ENCODE measurements at regions not wholly inside any gene's neighbourhood (a gene's known extent, or its start where the extent isn't known, plus 50 kb on each side); places are given as distances from the start of the nearest gene placed in this dataset.

GRCh38 chr7:85412912-85413311, 226.1 kb upstream of the SEMA3D start:
- no peak for DNase-seq (ENCODE audit: low spot score)
- H3K36me3 Mint-ChIP-seq (ENCODE audit: low read depth): no peaks in the 10 kb centered on the region
- TF ChIP-seq CTCF (IDR thresholded peaks at IDR 0.05): no peak
- no peaks in the 10 kb centered on the region for H3K4me1 Mint-ChIP-seq (ENCODE audit: low read depth)
- no peaks in the 10 kb centered on the region for H3K9me3 Mint-ChIP-seq (ENCODE audit: low read depth)
- H3K27me3 Mint-ChIP-seq (ENCODE audit: low read depth): peaks cover 2% of the 10 kb centered on the region
- no peak overlapping the region for H3K27ac Mint-ChIP-seq (ENCODE audit: unreplicated experiment)
- no peak overlapping the region for H3K4me3 Mint-ChIP-seq (ENCODE audit: unreplicated experiment)

GRCh38 chr7:85407391-85407790, 220.5 kb upstream of the SEMA3D start:
- no peak for TF ChIP-seq CTCF (IDR thresholded peaks at IDR 0.05)
- no peak for DNase-seq (ENCODE audit: low spot score)
- Mint-ChIP-seq H3K27ac (ENCODE audit: unreplicated experiment) (no peak overlapping the region), H3K4me3 (ENCODE audit: unreplicated experiment) (no peak overlapping the region), H3K36me3 (ENCODE audit: low read depth) (no peaks in the 10 kb centered on the region), H3K9me3 (ENCODE audit: low read depth) (peaks cover 2% of the 10 kb centered on the region), H3K4me1 (ENCODE audit: low read depth) (peaks cover 4% of the 10 kb centered on the region), H3K27me3 (ENCODE audit: low read depth) (no peaks in the 10 kb centered on the region)

GRCh38 chr7:85405016-85405902, 218.4 kb upstream of the SEMA3D start:
- H3K27me3 Mint-ChIP-seq (ENCODE audit: low read depth): no peaks in the 10 kb centered on the region
- peaks cover 2% of the 10 kb centered on the region for H3K9me3 Mint-ChIP-seq (ENCODE audit: low read depth)
- H3K4me3 Mint-ChIP-seq (ENCODE audit: unreplicated experiment): no peak overlapping the region
- DNase-seq (ENCODE audit: low spot score): no peak
- no peak for TF ChIP-seq CTCF (IDR thresholded peaks at IDR 0.05)
- H3K4me1 Mint-ChIP-seq (ENCODE audit: low read depth): peaks cover 4% of the 10 kb centered on the region
- H3K27ac Mint-ChIP-seq (ENCODE audit: unreplicated experiment): no peak overlapping the region
- H3K36me3 Mint-ChIP-seq (ENCODE audit: low read depth): no peaks in the 10 kb centered on the region

- H3K27me3 Mint-ChIP-seq (ENCODE audit: low read depth): no peaks in the 10 kb centered on the region
- no peak for DNase-seq (ENCODE audit: low spot score)
- H3K27ac Mint-ChIP-seq (ENCODE audit: unreplicated experiment): no peak overlapping the region
- TF ChIP-seq CTCF (IDR thresholded peaks at IDR 0.05): no peak
- peaks cover 3% of the 10 kb centered on the region for H3K4me1 Mint-ChIP-seq (ENCODE audit: low read depth)
- no peaks in the 10 kb centered on the region for H3K36me3 Mint-ChIP-seq (ENCODE audit: low read depth)
- no peak overlapping the region for H3K4me3 Mint-ChIP-seq (ENCODE audit: unreplicated experiment)
- H3K9me3 Mint-ChIP-seq (ENCODE audit: low read depth): peaks cover 6% of the 10 kb centered on the region
Measured at GRCh38 chr7:85396676-85397075, 209.8 kb upstream of the SEMA3D start.

- Mint-ChIP-seq H3K36me3 (ENCODE audit: low read depth) (no peaks in the 10 kb centered on the region), H3K9me3 (ENCODE audit: low read depth) (peaks cover 6% of the 10 kb centered on the region), H3K27ac (ENCODE audit: unreplicated experiment) (no peak overlapping the region), H3K27me3 (ENCODE audit: low read depth) (no peaks in the 10 kb centered on the region), H3K4me3 (ENCODE audit: unreplicated experiment) (no peak overlapping the region), H3K4me1 (ENCODE audit: low read depth) (peaks cover 3% of the 10 kb centered on the region)
- TF ChIP-seq CTCF (IDR thresholded peaks at IDR 0.05): no peak
- DNase-seq (ENCODE audit: low spot score): no peak
Measured at GRCh38 chr7:85392789-85393188, 205.9 kb upstream of the SEMA3D start.
